Ishikawa (cell line): ENCODE measurements at regions not wholly inside any gene's neighbourhood (a gene's known extent, or its start where the extent isn't known, plus 50 kb on each side); places are given as distances from the start of the nearest gene placed in this dataset.

Source experiments
- CEBPB ChIP-seq: IDR thresholded peaks from 2 replicates; pipeline ENCODE4 v1.6.1; 2012
- EGR1 ChIP-seq: IDR thresholded peaks from 2 replicates; pipeline ENCODE4 v1.6.1; 2012
- EP300 ChIP-seq: IDR thresholded peaks from 2 replicates; pipeline ENCODE4 v1.6.1; 2012; ENCODE audit warnings: borderline replicate concordance
- NFIC ChIP-seq: IDR thresholded peaks from 2 replicates; pipeline ENCODE4 v1.6.1; 2012
- TAF1 ChIP-seq: IDR thresholded peaks from 2 replicates; pipeline ENCODE4 v1.6.1; 2012; ENCODE audit warnings: low read depth, mild to moderate bottlenecking
- TEAD4 ChIP-seq: IDR thresholded peaks from 2 replicates; pipeline ENCODE4 v1.6.1; 2012
- TF ChIP-seq, protein P1 (sequence below): IDR thresholded peaks from 2 replicates; pipeline ENCODE4 v1.6.1; 2012
- TF ChIP-seq, protein P2 (sequence below): IDR thresholded peaks from 2 replicates; pipeline ENCODE4 v1.6.1; 2012; ENCODE audit warnings: low read depth, mild to moderate bottlenecking

DNA sequence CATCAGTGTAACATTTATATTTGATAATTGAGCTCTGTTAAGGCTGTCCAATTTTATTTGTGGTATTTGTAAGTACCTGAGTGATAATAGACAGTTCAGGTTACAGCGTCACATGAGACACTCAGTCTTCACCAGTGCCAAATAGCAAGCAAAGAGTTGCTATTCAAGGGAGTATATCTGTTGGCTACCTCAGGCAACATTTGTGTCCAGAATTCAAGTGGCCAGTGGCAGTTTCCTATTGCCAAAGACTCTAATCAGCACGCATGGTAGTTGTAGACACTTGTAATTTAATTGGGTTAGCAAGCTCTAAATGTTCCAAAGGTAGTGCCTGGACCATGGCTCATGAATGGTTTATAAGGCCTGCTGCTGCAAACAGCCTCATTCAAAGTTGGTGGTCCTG, 1524.3 kb upstream of the B3GALT2 start:
- TF ChIP-seq EP300: no peak
- no peak for TF ChIP-seq EGR1
- no peak for TF ChIP-seq CEBPB
- no peak for TF ChIP-seq TAF1
- TF ChIP-seq NFIC: no peak
- TF ChIP-seq, protein P1, sequence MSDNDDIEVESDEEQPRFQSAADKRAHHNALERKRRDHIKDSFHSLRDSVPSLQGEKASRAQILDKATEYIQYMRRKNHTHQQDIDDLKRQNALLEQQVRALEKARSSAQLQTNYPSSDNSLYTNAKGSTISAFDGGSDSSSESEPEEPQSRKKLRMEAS: no peak
- TF ChIP-seq, protein P2, sequence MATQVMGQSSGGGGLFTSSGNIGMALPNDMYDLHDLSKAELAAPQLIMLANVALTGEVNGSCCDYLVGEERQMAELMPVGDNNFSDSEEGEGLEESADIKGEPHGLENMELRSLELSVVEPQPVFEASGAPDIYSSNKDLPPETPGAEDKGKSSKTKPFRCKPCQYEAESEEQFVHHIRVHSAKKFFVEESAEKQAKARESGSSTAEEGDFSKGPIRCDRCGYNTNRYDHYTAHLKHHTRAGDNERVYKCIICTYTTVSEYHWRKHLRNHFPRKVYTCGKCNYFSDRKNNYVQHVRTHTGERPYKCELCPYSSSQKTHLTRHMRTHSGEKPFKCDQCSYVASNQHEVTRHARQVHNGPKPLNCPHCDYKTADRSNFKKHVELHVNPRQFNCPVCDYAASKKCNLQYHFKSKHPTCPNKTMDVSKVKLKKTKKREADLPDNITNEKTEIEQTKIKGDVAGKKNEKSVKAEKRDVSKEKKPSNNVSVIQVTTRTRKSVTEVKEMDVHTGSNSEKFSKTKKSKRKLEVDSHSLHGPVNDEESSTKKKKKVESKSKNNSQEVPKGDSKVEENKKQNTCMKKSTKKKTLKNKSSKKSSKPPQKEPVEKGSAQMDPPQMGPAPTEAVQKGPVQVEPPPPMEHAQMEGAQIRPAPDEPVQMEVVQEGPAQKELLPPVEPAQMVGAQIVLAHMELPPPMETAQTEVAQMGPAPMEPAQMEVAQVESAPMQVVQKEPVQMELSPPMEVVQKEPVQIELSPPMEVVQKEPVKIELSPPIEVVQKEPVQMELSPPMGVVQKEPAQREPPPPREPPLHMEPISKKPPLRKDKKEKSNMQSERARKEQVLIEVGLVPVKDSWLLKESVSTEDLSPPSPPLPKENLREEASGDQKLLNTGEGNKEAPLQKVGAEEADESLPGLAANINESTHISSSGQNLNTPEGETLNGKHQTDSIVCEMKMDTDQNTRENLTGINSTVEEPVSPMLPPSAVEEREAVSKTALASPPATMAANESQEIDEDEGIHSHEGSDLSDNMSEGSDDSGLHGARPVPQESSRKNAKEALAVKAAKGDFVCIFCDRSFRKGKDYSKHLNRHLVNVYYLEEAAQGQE: no peak
- no peak for TF ChIP-seq TEAD4
